Neural cell (in vitro differentiated cells): ENCODE measurements at regions not wholly inside any gene's neighbourhood (a gene's known extent, or its start where the extent isn't known, plus 50 kb on each side); places are given as distances from the start of the nearest gene placed in this dataset.

Source experiments
- EZH2 ChIP-seq: fragments of 200-600, 300-800 bp; shearing (Covaris generic), sonication (generic); IDR thresholded peaks from 2 replicates; pipeline ENCODE4 v1.6.1; 2014; ENCODE audit warnings: antibody characterized with exemption, low read length, borderline replicate concordance, mild to moderate bottlenecking; ENCODE audit not compliant: insufficient read depth, poor library complexity, severe bottlenecking
- POLR2AphosphoS5 ChIP-seq: IDR thresholded peaks from 2 replicates; pipeline ENCODE4 v1.6.1; 2012
- RAD21 ChIP-seq: fragments of 450-650 bp; conservative IDR thresholded peaks from 2 replicates; pipeline ENCODE4 v1.6.1; 2014; ENCODE audit warnings: antibody characterized with exemption, mild to moderate bottlenecking, moderate library complexity
- SMC3 ChIP-seq: fragments of 450-650 bp; conservative IDR thresholded peaks from 2 replicates; pipeline ENCODE4 v1.6.1; 2014; ENCODE audit warnings: antibody characterized with exemption, mild to moderate bottlenecking, moderate library complexity; ENCODE audit not compliant: poor library complexity
- TAF1 ChIP-seq: IDR thresholded peaks from 2 replicates; pipeline ENCODE4 v1.6.1; 2012; ENCODE audit warnings: low read depth
- TF ChIP-seq, protein P1 (sequence below): fragments of 450-650 bp; IDR thresholded peaks from 2 replicates; pipeline ENCODE4 v1.5.1; 2014; ENCODE audit warnings: antibody characterized with exemption, mild to moderate bottlenecking, moderate library complexity; ENCODE audit not compliant: poor library complexity, severe bottlenecking
- TF ChIP-seq, protein P2 (sequence below): IDR thresholded peaks from 2 replicates; pipeline ENCODE4 v1.6.1; 2012; ENCODE audit warnings: borderline replicate concordance

DNA sequence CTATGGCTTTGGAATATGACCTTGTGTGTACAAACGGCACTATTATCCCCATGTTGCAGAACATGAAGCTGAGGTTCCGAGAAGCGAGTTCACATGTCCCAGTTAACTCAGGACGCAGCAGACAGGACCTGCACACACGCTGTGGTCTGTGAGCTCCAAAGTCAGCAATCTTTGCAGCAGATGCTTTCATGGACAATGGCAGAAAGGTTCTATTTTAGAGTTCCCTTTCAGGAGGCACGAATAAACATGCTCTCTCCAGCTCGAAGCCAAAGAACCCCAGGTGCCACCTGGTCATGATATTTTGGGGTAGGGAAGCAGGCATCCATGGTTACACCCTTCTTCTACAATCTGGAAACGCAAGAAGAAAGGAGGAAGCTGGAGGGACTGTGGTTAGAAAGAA is 412.0 kb downstream of the TMEM114 start:
- no peak for TF ChIP-seq POLR2AphosphoS5
- no peak for TF ChIP-seq EZH2
- TF ChIP-seq, protein P1, sequence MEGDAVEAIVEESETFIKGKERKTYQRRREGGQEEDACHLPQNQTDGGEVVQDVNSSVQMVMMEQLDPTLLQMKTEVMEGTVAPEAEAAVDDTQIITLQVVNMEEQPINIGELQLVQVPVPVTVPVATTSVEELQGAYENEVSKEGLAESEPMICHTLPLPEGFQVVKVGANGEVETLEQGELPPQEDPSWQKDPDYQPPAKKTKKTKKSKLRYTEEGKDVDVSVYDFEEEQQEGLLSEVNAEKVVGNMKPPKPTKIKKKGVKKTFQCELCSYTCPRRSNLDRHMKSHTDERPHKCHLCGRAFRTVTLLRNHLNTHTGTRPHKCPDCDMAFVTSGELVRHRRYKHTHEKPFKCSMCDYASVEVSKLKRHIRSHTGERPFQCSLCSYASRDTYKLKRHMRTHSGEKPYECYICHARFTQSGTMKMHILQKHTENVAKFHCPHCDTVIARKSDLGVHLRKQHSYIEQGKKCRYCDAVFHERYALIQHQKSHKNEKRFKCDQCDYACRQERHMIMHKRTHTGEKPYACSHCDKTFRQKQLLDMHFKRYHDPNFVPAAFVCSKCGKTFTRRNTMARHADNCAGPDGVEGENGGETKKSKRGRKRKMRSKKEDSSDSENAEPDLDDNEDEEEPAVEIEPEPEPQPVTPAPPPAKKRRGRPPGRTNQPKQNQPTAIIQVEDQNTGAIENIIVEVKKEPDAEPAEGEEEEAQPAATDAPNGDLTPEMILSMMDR: no peak
- TF ChIP-seq TAF1: no peak
- no peak for TF ChIP-seq RAD21
- TF ChIP-seq SMC3: no peak
- TF ChIP-seq, protein P2, sequence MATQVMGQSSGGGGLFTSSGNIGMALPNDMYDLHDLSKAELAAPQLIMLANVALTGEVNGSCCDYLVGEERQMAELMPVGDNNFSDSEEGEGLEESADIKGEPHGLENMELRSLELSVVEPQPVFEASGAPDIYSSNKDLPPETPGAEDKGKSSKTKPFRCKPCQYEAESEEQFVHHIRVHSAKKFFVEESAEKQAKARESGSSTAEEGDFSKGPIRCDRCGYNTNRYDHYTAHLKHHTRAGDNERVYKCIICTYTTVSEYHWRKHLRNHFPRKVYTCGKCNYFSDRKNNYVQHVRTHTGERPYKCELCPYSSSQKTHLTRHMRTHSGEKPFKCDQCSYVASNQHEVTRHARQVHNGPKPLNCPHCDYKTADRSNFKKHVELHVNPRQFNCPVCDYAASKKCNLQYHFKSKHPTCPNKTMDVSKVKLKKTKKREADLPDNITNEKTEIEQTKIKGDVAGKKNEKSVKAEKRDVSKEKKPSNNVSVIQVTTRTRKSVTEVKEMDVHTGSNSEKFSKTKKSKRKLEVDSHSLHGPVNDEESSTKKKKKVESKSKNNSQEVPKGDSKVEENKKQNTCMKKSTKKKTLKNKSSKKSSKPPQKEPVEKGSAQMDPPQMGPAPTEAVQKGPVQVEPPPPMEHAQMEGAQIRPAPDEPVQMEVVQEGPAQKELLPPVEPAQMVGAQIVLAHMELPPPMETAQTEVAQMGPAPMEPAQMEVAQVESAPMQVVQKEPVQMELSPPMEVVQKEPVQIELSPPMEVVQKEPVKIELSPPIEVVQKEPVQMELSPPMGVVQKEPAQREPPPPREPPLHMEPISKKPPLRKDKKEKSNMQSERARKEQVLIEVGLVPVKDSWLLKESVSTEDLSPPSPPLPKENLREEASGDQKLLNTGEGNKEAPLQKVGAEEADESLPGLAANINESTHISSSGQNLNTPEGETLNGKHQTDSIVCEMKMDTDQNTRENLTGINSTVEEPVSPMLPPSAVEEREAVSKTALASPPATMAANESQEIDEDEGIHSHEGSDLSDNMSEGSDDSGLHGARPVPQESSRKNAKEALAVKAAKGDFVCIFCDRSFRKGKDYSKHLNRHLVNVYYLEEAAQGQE: no peak
